Spinal cord (tissue), 9 donors: ENCODE measurements at regions not wholly inside any gene's neighbourhood (a gene's known extent, or its start where the extent isn't known, plus 50 kb on each side); places are given as distances from the start of the nearest gene placed in this dataset.

ENCODE experiments used
- DNase-seq, 6 donors: peaks; one replicate each; pipeline versions ENCODE4 v3.0.0 to v3.0.0-alpha.2; 2013 to 2015; ENCODE audit warnings: low spot score in 6 of 6, low read depth in 4 of 6
- H3K27ac ChIP-seq: one replicate; pipeline ENCODE4 v1.5.1; 2013; ENCODE audit warnings: low read depth, low read length, control low read depth
- H3K27me3 ChIP-seq: one replicate; pipeline ENCODE4 v1.6.1; 2013; ENCODE audit warnings: low read length; ENCODE audit not compliant: control insufficient read depth, insufficient read depth
- H3K36me3 ChIP-seq: one replicate; pipeline ENCODE4 v1.6.1; 2013; ENCODE audit warnings: low read length; ENCODE audit not compliant: control insufficient read depth, insufficient read depth
- H3K4me1 ChIP-seq: one replicate; pipeline ENCODE4 v1.6.1; 2013; ENCODE audit warnings: low read length; ENCODE audit not compliant: control insufficient read depth, insufficient read depth
- H3K4me3 ChIP-seq: one replicate; pipeline ENCODE4 v1.5.1; 2013; ENCODE audit warnings: low read depth, low read length, control low read depth
- H3K9me3 ChIP-seq: one replicate; pipeline ENCODE4 v1.6.1; 2013; ENCODE audit warnings: low read length; ENCODE audit not compliant: control insufficient read depth, insufficient read depth
- WGBS: methylation state at CpG from one replicate; pipeline ENCODE4 v1.1.5; 2013; ENCODE audit warnings: missing lambda C conversion rate; ENCODE audit not compliant: insufficient coverage; 5-methylcytosine and 5-hydroxymethylcytosine counted together
- donor health status: healthy.

GRCh38 chr4:162282684-162283083 lies 118.9 kb upstream of the FSTL5 start:
- Histone ChIP-seq H3K4me1 (no peaks in the 10 kb centered on the region), H3K9me3 (no peaks in the 10 kb centered on the region), H3K36me3 (no peaks in the 10 kb centered on the region), H3K27me3 (no peaks in the 10 kb centered on the region), H3K4me3 (no peak overlapping the region), H3K27ac (no peak overlapping the region)
- no CpG with 5 or more reads among the region's 3 CpGs for WGBS
- no peak for DNase-seq

GRCh38 chr4:162274354-162274753 lies 110.6 kb upstream of the FSTL5 start:
- no peaks in the 10 kb centered on the region for H3K4me1 ChIP-seq
- no peak overlapping the region for H3K4me3 ChIP-seq
- WGBS: no CpG with 5 or more reads among the region's 1 CpG
- H3K27me3 ChIP-seq: no peaks in the 10 kb centered on the region
- H3K36me3 ChIP-seq: no peaks in the 10 kb centered on the region
- H3K27ac ChIP-seq: no peak overlapping the region
- peak in 2 of 6 donors; percentile 7 to 8 for DNase-seq
- H3K9me3 ChIP-seq: no peaks in the 10 kb centered on the region

GRCh38 chr4:162272215-162272614 lies 108.4 kb upstream of the FSTL5 start:
- Histone ChIP-seq H3K27me3 (no peaks in the 10 kb centered on the region), H3K9me3 (no peaks in the 10 kb centered on the region), H3K4me3 (no peak overlapping the region), H3K36me3 (no peaks in the 10 kb centered on the region), H3K4me1 (no peaks in the 10 kb centered on the region), H3K27ac (no peak overlapping the region)
- DNase-seq: no peak
- WGBS: no CpG with 5 or more reads among the region's 2 CpGs

GRCh38 chr4:162268911-162269310 lies 105.1 kb upstream of the FSTL5 start:
- peaks cover 9% of the 10 kb centered on the region for H3K9me3 ChIP-seq
- no peaks in the 10 kb centered on the region for H3K4me1 ChIP-seq
- no peaks in the 10 kb centered on the region for H3K27me3 ChIP-seq
- no peaks in the 10 kb centered on the region for H3K36me3 ChIP-seq
- no peak overlapping the region for H3K27ac ChIP-seq
- peak in 1 of 6 donors; percentile 73 for DNase-seq
- H3K4me3 ChIP-seq: no peak overlapping the region
- WGBS: no CpG with 5 or more reads among the region's 4 CpGs

GRCh38 chr4:162265802-162266201 lies 102.0 kb upstream of the FSTL5 start:
- Histone ChIP-seq H3K4me1 (no peaks in the 10 kb centered on the region), H3K36me3 (no peaks in the 10 kb centered on the region), H3K9me3 (peaks cover 11% of the 10 kb centered on the region), H3K27me3 (no peaks in the 10 kb centered on the region), H3K4me3 (no peak overlapping the region), H3K27ac (no peak overlapping the region)
- 50% methylated on average over 1 of the region's 1 CpG for WGBS
- DNase-seq: no peak

GRCh38 chr4:162245051-162245450 lies 81.3 kb upstream of the FSTL5 start:
- no peak overlapping the region for H3K27ac ChIP-seq
- H3K36me3 ChIP-seq: no peaks in the 10 kb centered on the region
- no peaks in the 10 kb centered on the region for H3K4me1 ChIP-seq
- WGBS: 59% methylated on average over 3 of the region's 4 CpGs
- no peaks in the 10 kb centered on the region for H3K27me3 ChIP-seq
- no peak for DNase-seq
- H3K4me3 ChIP-seq: no peak overlapping the region
- no peaks in the 10 kb centered on the region for H3K9me3 ChIP-seq

- no peak for DNase-seq
- no peak overlapping the region for H3K4me3 ChIP-seq
- H3K27me3 ChIP-seq: no peaks in the 10 kb centered on the region
- no peak overlapping the region for H3K27ac ChIP-seq
- no peaks in the 10 kb centered on the region for H3K4me1 ChIP-seq
- H3K9me3 ChIP-seq: no peaks in the 10 kb centered on the region
- H3K36me3 ChIP-seq: no peaks in the 10 kb centered on the region
- no CpG with 5 or more reads among the region's 1 CpG for WGBS
Observed at GRCh38 chr4:162241857-162242256, 78.1 kb upstream of the FSTL5 start.

GRCh38 chr4:162239992-162240769 lies 76.4 kb upstream of the FSTL5 start:
- Histone ChIP-seq H3K27me3 (no peaks in the 10 kb centered on the region), H3K4me1 (no peaks in the 10 kb centered on the region), H3K27ac (no peak overlapping the region), H3K9me3 (no peaks in the 10 kb centered on the region), H3K4me3 (no peak overlapping the region), H3K36me3 (no peaks in the 10 kb centered on the region)
- no peak for DNase-seq
- no CpG with 5 or more reads among the region's 5 CpGs for WGBS

GRCh38 chr4:162237676-162238075 lies 73.9 kb upstream of the FSTL5 start:
- DNase-seq: no peak
- no peaks in the 10 kb centered on the region for H3K9me3 ChIP-seq
- no peaks in the 10 kb centered on the region for H3K36me3 ChIP-seq
- H3K27ac ChIP-seq: no peak overlapping the region
- no CpG with 5 or more reads among the region's 2 CpGs for WGBS
- no peak overlapping the region for H3K4me3 ChIP-seq
- H3K27me3 ChIP-seq: no peaks in the 10 kb centered on the region
- H3K4me1 ChIP-seq: no peaks in the 10 kb centered on the region

GRCh38 chr4:162234595-162234994 lies 70.8 kb upstream of the FSTL5 start:
- no peaks in the 10 kb centered on the region for H3K36me3 ChIP-seq
- no peak for DNase-seq
- WGBS: 43% methylated on average over 1 of the region's 3 CpGs

More at GRCh38 chr4:162234595-162234994, 70.8 kb upstream of the FSTL5 start:
- Histone ChIP-seq H3K27me3 (no peaks in the 10 kb centered on the region), H3K4me1 (no peaks in the 10 kb centered on the region), H3K4me3 (no peak overlapping the region), H3K27ac (no peak overlapping the region), H3K9me3 (no peaks in the 10 kb centered on the region)
